WTC11 (cell line): ENCODE measurements at regions not wholly inside any gene's neighbourhood (a gene's known extent, or its start where the extent isn't known, plus 50 kb on each side); places are given as distances from the start of the nearest gene placed in this dataset.

Source experiments
- ATF1 ChIP-seq: sonication (generic); formaldehyde crosslinking; IDR thresholded peaks from 2 replicates; pipeline ENCODE4 v1.8.1; 2023; ENCODE audit warnings: mild to moderate bottlenecking, moderate library complexity, missing genetic modification reagents
- E2F5 ChIP-seq: sonication (generic); formaldehyde crosslinking; IDR thresholded peaks from 2 replicates; pipeline ENCODE4 v1.8.1; 2022; ENCODE audit warnings: mild to moderate bottlenecking, moderate library complexity, missing genetic modification reagents
- FOXP1 ChIP-seq: sonication (generic); formaldehyde crosslinking; IDR thresholded peaks from 2 replicates; pipeline ENCODE4 v1.8.0; 2022; ENCODE audit warnings: missing genetic modification reagents, mild to moderate bottlenecking, moderate library complexity, borderline replicate concordance
- IRF2 ChIP-seq: sonication (generic); formaldehyde crosslinking; IDR thresholded peaks from 2 replicates; pipeline ENCODE4 v1.8.0; 2022; ENCODE audit warnings: low read depth, missing genetic modification reagents, borderline replicate concordance
- KAT7 ChIP-seq: sonication (generic); formaldehyde crosslinking; IDR thresholded peaks from 2 replicates; pipeline ENCODE4 v1.8.1; 2023; ENCODE audit warnings: missing genetic modification reagents, mild to moderate bottlenecking, borderline replicate concordance
- SMAD3 ChIP-seq: sonication (generic); formaldehyde crosslinking; IDR thresholded peaks from 2 replicates; pipeline ENCODE4 v1.8.0; 2022; ENCODE audit warnings: missing genetic modification reagents, mild to moderate bottlenecking, borderline replicate concordance
- STAT6 ChIP-seq: sonication (generic); formaldehyde crosslinking; conservative IDR thresholded peaks from 2 replicates; pipeline ENCODE4 v1.8.1; 2023; ENCODE audit warnings: mild to moderate bottlenecking, low read depth, missing genetic modification reagents, moderate library complexity
- USF2 ChIP-seq: sonication (generic); formaldehyde crosslinking; IDR thresholded peaks from 2 replicates; pipeline ENCODE4 v1.8.1; 2023; ENCODE audit warnings: mild to moderate bottlenecking, missing genetic modification reagents, moderate library complexity
- ZNF121 ChIP-seq: sonication (generic); formaldehyde crosslinking; IDR thresholded peaks from 2 replicates; pipeline ENCODE4 v1.8.0; 2023; ENCODE audit warnings: missing genetic modification reagents
- ZNF138 ChIP-seq: sonication (generic); formaldehyde crosslinking; conservative IDR thresholded peaks from 2 replicates; pipeline ENCODE4 v1.8.1; 2022; ENCODE audit warnings: mild to moderate bottlenecking, moderate library complexity, missing genetic modification reagents
- ZNF423 ChIP-seq: fragments of 250-450 bp; sonication (Bioruptor Pico); IDR thresholded peaks from 2 replicates; pipeline ENCODE4 v2.1.2; 2022; ENCODE audit warnings: mild to moderate bottlenecking, moderate library complexity
- TF ChIP-seq, protein P1 (sequence below): fragments of 200-600 bp; IDR thresholded peaks from 2 replicates; pipeline ENCODE4 v1.8.0; 2022; ENCODE audit warnings: antibody characterized with exemption
- TF ChIP-seq, protein P2 (sequence below): sonication (generic); formaldehyde crosslinking; IDR thresholded peaks from 2 replicates; pipeline ENCODE4 v1.8.0; 2023; ENCODE audit warnings: missing genetic modification reagents, mild to moderate bottlenecking, borderline replicate concordance

- TF ChIP-seq ZNF121 (CRISPR knock-in tag): no peak
- TF ChIP-seq, protein P1, sequence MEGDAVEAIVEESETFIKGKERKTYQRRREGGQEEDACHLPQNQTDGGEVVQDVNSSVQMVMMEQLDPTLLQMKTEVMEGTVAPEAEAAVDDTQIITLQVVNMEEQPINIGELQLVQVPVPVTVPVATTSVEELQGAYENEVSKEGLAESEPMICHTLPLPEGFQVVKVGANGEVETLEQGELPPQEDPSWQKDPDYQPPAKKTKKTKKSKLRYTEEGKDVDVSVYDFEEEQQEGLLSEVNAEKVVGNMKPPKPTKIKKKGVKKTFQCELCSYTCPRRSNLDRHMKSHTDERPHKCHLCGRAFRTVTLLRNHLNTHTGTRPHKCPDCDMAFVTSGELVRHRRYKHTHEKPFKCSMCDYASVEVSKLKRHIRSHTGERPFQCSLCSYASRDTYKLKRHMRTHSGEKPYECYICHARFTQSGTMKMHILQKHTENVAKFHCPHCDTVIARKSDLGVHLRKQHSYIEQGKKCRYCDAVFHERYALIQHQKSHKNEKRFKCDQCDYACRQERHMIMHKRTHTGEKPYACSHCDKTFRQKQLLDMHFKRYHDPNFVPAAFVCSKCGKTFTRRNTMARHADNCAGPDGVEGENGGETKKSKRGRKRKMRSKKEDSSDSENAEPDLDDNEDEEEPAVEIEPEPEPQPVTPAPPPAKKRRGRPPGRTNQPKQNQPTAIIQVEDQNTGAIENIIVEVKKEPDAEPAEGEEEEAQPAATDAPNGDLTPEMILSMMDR: no peak
- TF ChIP-seq SMAD3 (CRISPR knock-in tag): no peak
- no peak for TF ChIP-seq ATF1
- no peak for TF ChIP-seq KAT7
- TF ChIP-seq ZNF423 (CRISPR knock-in tag): no peak
- TF ChIP-seq ZNF138: no peak
- TF ChIP-seq IRF2 (CRISPR knock-in tag): no peak
- no peak for TF ChIP-seq USF2 (CRISPR knock-in tag)
- TF ChIP-seq STAT6: no peak
- TF ChIP-seq, protein P2, sequence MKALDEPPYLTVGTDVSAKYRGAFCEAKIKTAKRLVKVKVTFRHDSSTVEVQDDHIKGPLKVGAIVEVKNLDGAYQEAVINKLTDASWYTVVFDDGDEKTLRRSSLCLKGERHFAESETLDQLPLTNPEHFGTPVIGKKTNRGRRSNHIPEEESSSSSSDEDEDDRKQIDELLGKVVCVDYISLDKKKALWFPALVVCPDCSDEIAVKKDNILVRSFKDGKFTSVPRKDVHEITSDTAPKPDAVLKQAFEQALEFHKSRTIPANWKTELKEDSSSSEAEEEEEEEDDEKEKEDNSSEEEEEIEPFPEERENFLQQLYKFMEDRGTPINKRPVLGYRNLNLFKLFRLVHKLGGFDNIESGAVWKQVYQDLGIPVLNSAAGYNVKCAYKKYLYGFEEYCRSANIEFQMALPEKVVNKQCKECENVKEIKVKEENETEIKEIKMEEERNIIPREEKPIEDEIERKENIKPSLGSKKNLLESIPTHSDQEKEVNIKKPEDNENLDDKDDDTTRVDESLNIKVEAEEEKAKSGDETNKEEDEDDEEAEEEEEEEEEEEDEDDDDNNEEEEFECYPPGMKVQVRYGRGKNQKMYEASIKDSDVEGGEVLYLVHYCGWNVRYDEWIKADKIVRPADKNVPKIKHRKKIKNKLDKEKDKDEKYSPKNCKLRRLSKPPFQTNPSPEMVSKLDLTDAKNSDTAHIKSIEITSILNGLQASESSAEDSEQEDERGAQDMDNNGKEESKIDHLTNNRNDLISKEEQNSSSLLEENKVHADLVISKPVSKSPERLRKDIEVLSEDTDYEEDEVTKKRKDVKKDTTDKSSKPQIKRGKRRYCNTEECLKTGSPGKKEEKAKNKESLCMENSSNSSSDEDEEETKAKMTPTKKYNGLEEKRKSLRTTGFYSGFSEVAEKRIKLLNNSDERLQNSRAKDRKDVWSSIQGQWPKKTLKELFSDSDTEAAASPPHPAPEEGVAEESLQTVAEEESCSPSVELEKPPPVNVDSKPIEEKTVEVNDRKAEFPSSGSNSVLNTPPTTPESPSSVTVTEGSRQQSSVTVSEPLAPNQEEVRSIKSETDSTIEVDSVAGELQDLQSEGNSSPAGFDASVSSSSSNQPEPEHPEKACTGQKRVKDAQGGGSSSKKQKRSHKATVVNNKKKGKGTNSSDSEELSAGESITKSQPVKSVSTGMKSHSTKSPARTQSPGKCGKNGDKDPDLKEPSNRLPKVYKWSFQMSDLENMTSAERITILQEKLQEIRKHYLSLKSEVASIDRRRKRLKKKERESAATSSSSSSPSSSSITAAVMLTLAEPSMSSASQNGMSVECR (CRISPR knock-in tag): no peak
- no peak for TF ChIP-seq E2F5
- no peak for TF ChIP-seq FOXP1 (CRISPR knock-in tag)
These were observed 110.1 kb upstream of the LMO4 start for GRCh38 chr1:87218618-87219017.
